C4-2B (cell line): ENCODE measurements at regions not wholly inside any gene's neighbourhood (a gene's known extent, or its start where the extent isn't known, plus 50 kb on each side); places are given as distances from the start of the nearest gene placed in this dataset.

Source experiments
- CTCF ChIP-seq: fragments of 450-650 bp; conservative IDR thresholded peaks from 2 replicates; pipeline ENCODE4 v1.5.1; 2017; ENCODE audit warnings: mild to moderate bottlenecking
- ZFX ChIP-seq: fragments of 450-650 bp; IDR thresholded peaks from 2 replicates; pipeline ENCODE4 v1.6.1; 2017

GRCh38 chr12:89774645-89775044, 66.0 kb upstream of the ATP2B1 start:
- TF ChIP-seq CTCF (no peak), ZFX (no peak)
